Panc1 (cell line): ENCODE measurements at regions not wholly inside any gene's neighbourhood (a gene's known extent, or its start where the extent isn't known, plus 50 kb on each side); places are given as distances from the start of the nearest gene placed in this dataset.

Experiments used
- POLR2AphosphoS5 ChIP-seq: IDR thresholded peaks from 2 replicates; pipeline ENCODE4 v1.6.1; 2012; ENCODE audit warnings: mild to moderate bottlenecking, low read depth, low read length, moderate library complexity
- SIN3A ChIP-seq: IDR thresholded peaks from 2 replicates; pipeline ENCODE4 v1.6.1; 2012; ENCODE audit warnings: low read depth, mild to moderate bottlenecking, low read length, moderate library complexity, borderline replicate concordance; ENCODE audit not compliant: insufficient read depth

DNA sequence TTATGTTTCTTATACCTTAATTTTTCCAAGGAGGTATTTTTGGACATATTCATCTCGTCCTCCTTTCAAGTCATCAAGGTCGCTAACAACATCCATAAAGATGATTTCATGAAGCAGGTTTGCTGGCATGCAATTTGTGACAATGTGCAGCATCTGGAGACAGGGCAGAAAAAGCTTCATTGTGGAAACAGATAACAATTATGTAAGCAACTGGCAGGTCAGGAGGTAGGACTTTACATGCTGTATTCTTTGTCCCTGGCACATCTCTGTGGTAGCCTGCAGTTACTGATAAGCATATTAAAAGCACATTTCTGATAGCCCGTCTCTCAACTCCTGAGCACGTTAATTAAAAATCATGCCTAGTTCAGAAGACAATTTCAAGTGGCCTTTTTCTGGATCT, 156.8 kb downstream of the LEPR start:
- TF ChIP-seq POLR2AphosphoS5, result no peak
- TF ChIP-seq SIN3A, result no peak
